Fibroblast of lung (primary cell): ENCODE measurements at regions not wholly inside any gene's neighbourhood (a gene's known extent, or its start where the extent isn't known, plus 50 kb on each side); places are given as distances from the start of the nearest gene placed in this dataset.

Experiments used
- EZH2 ChIP-seq: IDR thresholded peaks from 2 replicates; pipeline ENCODE4 v1.5.1; 2012; ENCODE audit warnings: low read length, control low read depth, mild to moderate bottlenecking; ENCODE audit errors: missing control alignments
- TF ChIP-seq, protein P1 (sequence below), 2 donors: IDR thresholded peaks in 1 of 2; conservative IDR thresholded peaks in 1 of 2; 1 replicate in 1 of 2; 2 replicates in 1 of 2; pipeline ENCODE4 v1.5.1; 2011 to 2012; ENCODE audit warnings: low read length in 2 of 2, control low read depth in 1 of 2, inconsistent platforms in 1 of 2, low read depth in 1 of 2, mild to moderate bottlenecking in 1 of 2

GRCh38 chr3:5554245-5554747 lies 366.8 kb downstream of the EDEM1 start:
- TF ChIP-seq, protein P1, sequence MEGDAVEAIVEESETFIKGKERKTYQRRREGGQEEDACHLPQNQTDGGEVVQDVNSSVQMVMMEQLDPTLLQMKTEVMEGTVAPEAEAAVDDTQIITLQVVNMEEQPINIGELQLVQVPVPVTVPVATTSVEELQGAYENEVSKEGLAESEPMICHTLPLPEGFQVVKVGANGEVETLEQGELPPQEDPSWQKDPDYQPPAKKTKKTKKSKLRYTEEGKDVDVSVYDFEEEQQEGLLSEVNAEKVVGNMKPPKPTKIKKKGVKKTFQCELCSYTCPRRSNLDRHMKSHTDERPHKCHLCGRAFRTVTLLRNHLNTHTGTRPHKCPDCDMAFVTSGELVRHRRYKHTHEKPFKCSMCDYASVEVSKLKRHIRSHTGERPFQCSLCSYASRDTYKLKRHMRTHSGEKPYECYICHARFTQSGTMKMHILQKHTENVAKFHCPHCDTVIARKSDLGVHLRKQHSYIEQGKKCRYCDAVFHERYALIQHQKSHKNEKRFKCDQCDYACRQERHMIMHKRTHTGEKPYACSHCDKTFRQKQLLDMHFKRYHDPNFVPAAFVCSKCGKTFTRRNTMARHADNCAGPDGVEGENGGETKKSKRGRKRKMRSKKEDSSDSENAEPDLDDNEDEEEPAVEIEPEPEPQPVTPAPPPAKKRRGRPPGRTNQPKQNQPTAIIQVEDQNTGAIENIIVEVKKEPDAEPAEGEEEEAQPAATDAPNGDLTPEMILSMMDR (conservative IDR thresholded peaks at IDR 0.05 in 1 of 2, IDR thresholded peaks at IDR 0.05 in 1 of 2; ENCODE audit: low read depth in 1 of 2, low read length in 2 of 2) = no peak
- no peak for TF ChIP-seq EZH2
